ENCODE measurements at regions not wholly inside any gene's neighbourhood (a gene's known extent, or its start where the extent isn't known, plus 50 kb on each side); places are given as distances from the start of the nearest gene placed in this dataset.

DNA sequence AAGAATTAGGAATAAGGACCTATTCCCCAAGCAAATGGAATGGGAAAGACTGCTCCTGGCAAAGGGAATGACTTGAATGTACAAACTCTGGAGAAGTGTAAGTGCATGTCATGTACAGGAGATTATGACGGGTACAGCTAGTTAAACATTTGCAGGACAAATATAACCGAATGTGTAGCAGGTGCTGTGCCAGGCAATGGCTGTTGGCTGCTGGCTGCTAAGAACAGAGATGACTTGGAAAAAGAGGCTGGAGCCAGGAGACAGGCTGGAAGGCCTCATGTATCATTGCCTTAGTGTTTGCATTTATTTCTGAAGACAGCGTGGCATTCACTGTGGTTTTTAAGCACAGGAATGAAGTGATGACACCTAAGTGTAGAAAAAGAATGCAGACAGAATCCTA lies 136.8 kb downstream of the TTC8 start:
- TF ChIP-seq FOXP2 (optimal IDR thresholded peaks at IDR 0.05; ENCODE audit: borderline replicate concordance, extremely low read depth, extremely low read length, insufficient read depth), result no peak
- no peak for TF ChIP-seq POLR2AphosphoS5 (IDR thresholded peaks at IDR 0.05; ENCODE audit: low read depth, low read length)
- TF ChIP-seq SIN3A (IDR thresholded peaks at IDR 0.05; ENCODE audit: borderline replicate concordance, insufficient read depth, low read length), result no peak
- no peak for TF ChIP-seq TAF1 (IDR thresholded peaks at IDR 0.05; ENCODE audit: borderline replicate concordance, insufficient read depth, low read length)

GRCh38 chr14:88962356-88962755 lies 137.9 kb downstream of the TTC8 start:
- no peak for TF ChIP-seq FOXP2 (optimal IDR thresholded peaks at IDR 0.05; ENCODE audit: borderline replicate concordance, extremely low read depth, extremely low read length, insufficient read depth)
- TF ChIP-seq POLR2AphosphoS5 (IDR thresholded peaks at IDR 0.05; ENCODE audit: low read depth, low read length), result no peak
- TF ChIP-seq, protein P1, sequence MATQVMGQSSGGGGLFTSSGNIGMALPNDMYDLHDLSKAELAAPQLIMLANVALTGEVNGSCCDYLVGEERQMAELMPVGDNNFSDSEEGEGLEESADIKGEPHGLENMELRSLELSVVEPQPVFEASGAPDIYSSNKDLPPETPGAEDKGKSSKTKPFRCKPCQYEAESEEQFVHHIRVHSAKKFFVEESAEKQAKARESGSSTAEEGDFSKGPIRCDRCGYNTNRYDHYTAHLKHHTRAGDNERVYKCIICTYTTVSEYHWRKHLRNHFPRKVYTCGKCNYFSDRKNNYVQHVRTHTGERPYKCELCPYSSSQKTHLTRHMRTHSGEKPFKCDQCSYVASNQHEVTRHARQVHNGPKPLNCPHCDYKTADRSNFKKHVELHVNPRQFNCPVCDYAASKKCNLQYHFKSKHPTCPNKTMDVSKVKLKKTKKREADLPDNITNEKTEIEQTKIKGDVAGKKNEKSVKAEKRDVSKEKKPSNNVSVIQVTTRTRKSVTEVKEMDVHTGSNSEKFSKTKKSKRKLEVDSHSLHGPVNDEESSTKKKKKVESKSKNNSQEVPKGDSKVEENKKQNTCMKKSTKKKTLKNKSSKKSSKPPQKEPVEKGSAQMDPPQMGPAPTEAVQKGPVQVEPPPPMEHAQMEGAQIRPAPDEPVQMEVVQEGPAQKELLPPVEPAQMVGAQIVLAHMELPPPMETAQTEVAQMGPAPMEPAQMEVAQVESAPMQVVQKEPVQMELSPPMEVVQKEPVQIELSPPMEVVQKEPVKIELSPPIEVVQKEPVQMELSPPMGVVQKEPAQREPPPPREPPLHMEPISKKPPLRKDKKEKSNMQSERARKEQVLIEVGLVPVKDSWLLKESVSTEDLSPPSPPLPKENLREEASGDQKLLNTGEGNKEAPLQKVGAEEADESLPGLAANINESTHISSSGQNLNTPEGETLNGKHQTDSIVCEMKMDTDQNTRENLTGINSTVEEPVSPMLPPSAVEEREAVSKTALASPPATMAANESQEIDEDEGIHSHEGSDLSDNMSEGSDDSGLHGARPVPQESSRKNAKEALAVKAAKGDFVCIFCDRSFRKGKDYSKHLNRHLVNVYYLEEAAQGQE (IDR thresholded peaks at IDR 0.05; ENCODE audit: insufficient read depth in 1 of 2, low read depth in 2 of 2, low read length in 2 of 2), result no peak
- no peak for TF ChIP-seq SIN3A (IDR thresholded peaks at IDR 0.05; ENCODE audit: borderline replicate concordance, insufficient read depth, low read length)
- no peak for TF ChIP-seq TAF1 (IDR thresholded peaks at IDR 0.05; ENCODE audit: borderline replicate concordance, insufficient read depth, low read length)

GRCh38 chr14:88967299-88967698 lies 142.8 kb downstream of the TTC8 start:
- TF ChIP-seq SIN3A (IDR thresholded peaks at IDR 0.05; ENCODE audit: borderline replicate concordance, insufficient read depth, low read length) (no peak), POLR2AphosphoS5 (IDR thresholded peaks at IDR 0.05; ENCODE audit: low read depth, low read length) (no peak)
- TF ChIP-seq, protein P1 (IDR thresholded peaks at IDR 0.05; ENCODE audit: insufficient read depth in 1 of 2, low read depth in 2 of 2, low read length in 2 of 2), result no peak

DNA sequence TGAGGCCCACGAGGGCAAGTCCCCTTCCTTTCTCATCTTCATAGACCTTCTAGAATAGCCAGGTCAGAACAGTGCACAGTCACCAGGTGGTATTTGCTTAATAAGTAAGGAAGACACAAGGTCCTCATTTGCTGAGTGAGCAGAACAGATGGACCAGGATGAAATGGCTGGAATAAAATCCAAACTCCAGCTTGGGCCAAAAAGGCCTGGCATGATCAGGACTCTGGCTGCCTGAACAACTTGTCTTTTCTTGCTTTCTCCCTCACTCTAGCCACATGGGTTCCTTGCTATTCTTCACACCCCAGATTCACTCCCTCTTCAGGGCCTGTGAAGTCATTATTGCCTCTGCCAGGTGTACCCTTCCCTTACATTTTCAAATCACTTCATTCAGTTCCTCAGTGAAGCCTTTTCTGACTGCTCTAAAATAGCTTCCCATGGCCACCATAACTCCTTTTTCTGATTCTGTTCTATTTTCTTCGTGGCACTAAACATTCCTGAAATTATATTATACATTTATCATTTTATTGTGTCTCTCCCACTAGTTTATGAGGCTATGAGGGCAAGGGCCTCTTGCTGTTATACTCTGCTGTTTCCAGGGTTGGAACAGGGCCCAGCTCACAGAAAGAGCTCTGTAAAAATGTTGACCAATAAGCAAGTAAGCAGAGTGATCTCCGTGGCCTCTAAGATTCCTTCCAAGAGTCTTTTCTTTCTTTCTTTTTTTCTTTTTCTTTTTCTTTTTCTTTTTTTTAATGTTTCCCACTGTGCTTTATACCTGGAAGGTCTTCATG lies 150.8 kb downstream of the TTC8 start:
- TF ChIP-seq SIN3A (IDR thresholded peaks at IDR 0.05; ENCODE audit: borderline replicate concordance, insufficient read depth, low read length) (no peak), POLR2AphosphoS5 (IDR thresholded peaks at IDR 0.05; ENCODE audit: low read depth, low read length) (no peak), TAF1 (IDR thresholded peaks at IDR 0.05; ENCODE audit: borderline replicate concordance, insufficient read depth, low read length) (no peak)
- TF ChIP-seq, protein P1 (IDR thresholded peaks at IDR 0.05; ENCODE audit: insufficient read depth in 1 of 2, low read depth in 2 of 2, low read length in 2 of 2), result no peak

GRCh38 chr14:88975926-88976325 lies 151.5 kb downstream of the TTC8 start:
- TF ChIP-seq POLR2AphosphoS5 (IDR thresholded peaks at IDR 0.05; ENCODE audit: low read depth, low read length), result no peak
- TF ChIP-seq, protein P1 (IDR thresholded peaks at IDR 0.05; ENCODE audit: insufficient read depth in 1 of 2, low read depth in 2 of 2, low read length in 2 of 2), result no peak
- no peak for TF ChIP-seq SIN3A (IDR thresholded peaks at IDR 0.05; ENCODE audit: borderline replicate concordance, insufficient read depth, low read length)
- no peak for TF ChIP-seq TAF1 (IDR thresholded peaks at IDR 0.05; ENCODE audit: borderline replicate concordance, insufficient read depth, low read length)
- no peak for TF ChIP-seq FOXP2 (optimal IDR thresholded peaks at IDR 0.05; ENCODE audit: borderline replicate concordance, extremely low read depth, extremely low read length, insufficient read depth)
